Adrenal gland (tissue), 9 donors: ENCODE measurements at regions not wholly inside any gene's neighbourhood (a gene's known extent, or its start where the extent isn't known, plus 50 kb on each side); places are given as distances from the start of the nearest gene placed in this dataset.

Source experiments
- DNase-seq, 7 donors: peaks; one replicate each; pipeline ENCODE4 v3.0.0-alpha.2; 2019 to 2020
- H3K27ac ChIP-seq, 5 donors: fragments of 200-600 bp; sonication (generic) in 4 of 5; 1 replicate in 3 of 5; 2 replicates in 2 of 5; pipeline versions ENCODE4 v1.5.1 to v1.8.0; 2016 to 2020; ENCODE audit warnings: mild to moderate bottlenecking in 1 of 5
- H3K27me3 ChIP-seq: fragments of 200-600 bp; 2 replicates; pipeline ENCODE4 v1.8.0; 2021
- H3K36me3 ChIP-seq, 2 donors: fragments of 200-600 bp; replicated peaks in 1 of 2; 1 replicate in 1 of 2; 2 replicates in 1 of 2; pipeline versions ENCODE4 v1.5.1 to v1.8.0; 2018 to 2022
- H3K4me1 ChIP-seq, 2 donors: fragments of 200-600 bp; replicated peaks in 1 of 2; 1 replicate in 1 of 2; 2 replicates in 1 of 2; pipeline versions ENCODE4 v1.5.1 to v1.8.0; 2018 to 2021
- H3K4me3 ChIP-seq, 4 donors: fragments of 200-600 bp; sonication (generic) in 3 of 4; one replicate each; pipeline ENCODE4 v1.5.1; 2016 to 2018
- H3K9me3 ChIP-seq, 3 donors: fragments of 200-600 bp; sonication (generic) in 1 of 3; replicated peaks in 1 of 3; 1 replicate in 2 of 3; 2 replicates in 1 of 3; pipeline versions ENCODE4 v1.5.1 to v1.8.0; 2016 to 2021
- POLR2A ChIP-seq, 2 donors: fragments of 450-650 bp; IDR thresholded peaks; one replicate each; pipeline ENCODE4 v1.6.1; 2017; ENCODE audit warnings: antibody characterized with exemption in 2 of 2, mild to moderate bottlenecking in 2 of 2, moderate library complexity in 1 of 2
- WGBS, 4 donors: extraction: QIAGEN DNeasy Blood & Tissue Kit in 2 of 4; methylation state at CpG; one replicate each; pipeline versions ENCODE4 v1.1.5 to v1.1.7; 2013 to 2017; 5-methylcytosine and 5-hydroxymethylcytosine counted together
- intact Hi-C, 2 donors: fragments of 100-400 bp; cut with DNase I; formaldehyde crosslinking; loops; one replicate each; pipeline versions ENCODE4 v1.14.1 to v1.15.0; 2022 to 2023
- TF ChIP-seq, protein P1 (sequence below), 6 experiments: fragments of 450-650 bp in 4 of 6; fragments of 200-600 bp in 2 of 6; sonication (generic) in 1 of 6; IDR thresholded peaks; 1 replicate in 5 of 6; 2 replicates in 1 of 6; pipeline versions ENCODE4 v1.5.1 to v1.8.0; 2016 to 2021; ENCODE audit warnings: antibody characterized with exemption in 6 of 6, mild to moderate bottlenecking in 2 of 6, moderate library complexity in 1 of 6
- donor health status: healthy with polysubstance abuse.
- donor health status: Bipolar disorder and iron deficiency.
- donor health status: DM: yes; HTN: yes; CAD: no.
- donor health status: DM: no; HTN: no; CAD: no.
- donor health status: DM: no; HTN: no; CAD: no.

DNA sequence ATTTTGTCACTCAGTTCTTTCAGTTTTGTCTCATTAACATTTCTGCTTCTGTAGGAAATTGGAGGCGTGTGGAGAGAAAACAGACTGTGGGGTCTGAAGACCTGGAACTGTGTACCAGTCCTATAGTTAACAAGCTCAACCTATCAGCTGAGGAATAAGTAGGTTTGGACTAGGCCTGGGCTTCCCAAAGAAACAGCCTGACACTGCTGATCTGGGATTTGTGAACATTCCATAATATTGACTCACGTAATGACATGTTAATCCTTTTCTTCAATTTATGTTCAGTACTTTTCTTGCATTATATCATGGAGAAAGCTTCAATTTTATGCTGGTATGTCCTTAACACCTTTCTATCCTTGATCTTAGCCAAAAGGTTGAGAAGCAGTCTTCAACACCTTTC lies 181.6 kb upstream of the RORA start:
- H3K27me3 ChIP-seq: no peaks in the 10 kb centered on the region
- no peaks in the 10 kb centered on the region for H3K36me3 ChIP-seq
- H3K27ac ChIP-seq: no peak overlapping the region
- no peak for TF ChIP-seq POLR2A (IDR thresholded peaks at IDR 0.05)
- TF ChIP-seq, protein P1, sequence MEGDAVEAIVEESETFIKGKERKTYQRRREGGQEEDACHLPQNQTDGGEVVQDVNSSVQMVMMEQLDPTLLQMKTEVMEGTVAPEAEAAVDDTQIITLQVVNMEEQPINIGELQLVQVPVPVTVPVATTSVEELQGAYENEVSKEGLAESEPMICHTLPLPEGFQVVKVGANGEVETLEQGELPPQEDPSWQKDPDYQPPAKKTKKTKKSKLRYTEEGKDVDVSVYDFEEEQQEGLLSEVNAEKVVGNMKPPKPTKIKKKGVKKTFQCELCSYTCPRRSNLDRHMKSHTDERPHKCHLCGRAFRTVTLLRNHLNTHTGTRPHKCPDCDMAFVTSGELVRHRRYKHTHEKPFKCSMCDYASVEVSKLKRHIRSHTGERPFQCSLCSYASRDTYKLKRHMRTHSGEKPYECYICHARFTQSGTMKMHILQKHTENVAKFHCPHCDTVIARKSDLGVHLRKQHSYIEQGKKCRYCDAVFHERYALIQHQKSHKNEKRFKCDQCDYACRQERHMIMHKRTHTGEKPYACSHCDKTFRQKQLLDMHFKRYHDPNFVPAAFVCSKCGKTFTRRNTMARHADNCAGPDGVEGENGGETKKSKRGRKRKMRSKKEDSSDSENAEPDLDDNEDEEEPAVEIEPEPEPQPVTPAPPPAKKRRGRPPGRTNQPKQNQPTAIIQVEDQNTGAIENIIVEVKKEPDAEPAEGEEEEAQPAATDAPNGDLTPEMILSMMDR (IDR thresholded peaks at IDR 0.05): no peak
- no peak for DNase-seq
- intact Hi-C loops: no loop called here
- H3K4me3 ChIP-seq: no peak overlapping the region
- H3K9me3 ChIP-seq: no peaks in the 10 kb centered on the region
- WGBS, 4 donors: 82 to 90% (median 87%) methylated on average over 2 of the region's 2 CpGs
- H3K4me1 ChIP-seq: no peaks in the 10 kb centered on the region

DNA sequence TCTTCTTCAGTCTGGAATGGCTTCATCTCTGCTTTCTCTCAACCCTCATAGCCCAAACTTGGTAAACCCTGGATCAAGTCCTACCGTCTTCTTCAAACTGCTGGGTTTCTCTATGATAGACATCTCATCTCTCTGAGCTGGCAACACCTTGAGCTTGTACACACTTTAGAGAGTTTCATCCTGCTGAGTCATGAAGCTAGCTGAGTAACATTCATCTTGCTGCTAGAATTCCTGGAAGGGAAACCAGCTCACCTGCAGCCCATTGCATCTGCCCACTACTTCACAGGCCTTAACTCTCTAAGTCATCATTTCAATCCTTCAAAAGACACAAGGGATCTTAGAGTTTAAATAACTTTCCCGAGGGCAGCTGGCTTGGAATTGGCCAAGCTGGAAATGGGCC lies 175.5 kb upstream of the RORA start:
- Histone ChIP-seq H3K27ac (no peak overlapping the region), H3K4me3 (no peak overlapping the region), H3K4me1 (no peaks in the 10 kb centered on the region), H3K36me3 (no peaks in the 10 kb centered on the region), H3K9me3 (no peaks in the 10 kb centered on the region), H3K27me3 (no peaks in the 10 kb centered on the region)
- 83 to 92% (median 89%) methylated on average over 2 of the region's 2 CpGs for WGBS, 4 donors
- DNase-seq: no peak
- TF ChIP-seq, protein P1 (IDR thresholded peaks at IDR 0.05): no peak
- TF ChIP-seq POLR2A (IDR thresholded peaks at IDR 0.05): no peak
- intact Hi-C loops: no loop called here

DNA sequence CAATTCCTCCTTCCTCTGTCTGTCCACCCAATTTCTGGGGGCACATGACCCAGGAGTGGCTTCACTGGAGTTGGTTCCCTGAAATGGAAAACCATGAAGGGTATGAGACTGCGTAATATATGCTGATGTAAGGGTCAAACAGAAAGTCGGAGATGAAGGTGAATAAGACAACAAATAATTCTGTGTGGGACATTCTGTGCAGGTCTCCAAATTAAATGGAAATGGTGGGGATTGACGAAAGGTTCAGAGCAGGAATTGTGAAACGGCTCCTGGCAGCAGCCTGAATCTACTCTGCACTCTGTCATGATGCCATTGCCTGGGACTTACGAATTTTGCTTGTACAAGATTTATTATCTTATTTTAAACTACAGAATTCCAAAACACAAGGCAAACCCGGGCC lies 174.8 kb upstream of the RORA start:
- H3K4me1 ChIP-seq: no peaks in the 10 kb centered on the region
- DNase-seq: no peak
- 66 to 74% (median 72%) methylated on average over 6 of the region's 6 CpGs for WGBS, 4 donors
- no peaks in the 10 kb centered on the region for H3K27me3 ChIP-seq
- H3K27ac ChIP-seq: no peak overlapping the region
- H3K4me3 ChIP-seq: no peak overlapping the region
- TF ChIP-seq, protein P1 (IDR thresholded peaks at IDR 0.05): no peak
- no peaks in the 10 kb centered on the region for H3K9me3 ChIP-seq
- no peaks in the 10 kb centered on the region for H3K36me3 ChIP-seq
- intact Hi-C loops: no loop called here

DNA sequence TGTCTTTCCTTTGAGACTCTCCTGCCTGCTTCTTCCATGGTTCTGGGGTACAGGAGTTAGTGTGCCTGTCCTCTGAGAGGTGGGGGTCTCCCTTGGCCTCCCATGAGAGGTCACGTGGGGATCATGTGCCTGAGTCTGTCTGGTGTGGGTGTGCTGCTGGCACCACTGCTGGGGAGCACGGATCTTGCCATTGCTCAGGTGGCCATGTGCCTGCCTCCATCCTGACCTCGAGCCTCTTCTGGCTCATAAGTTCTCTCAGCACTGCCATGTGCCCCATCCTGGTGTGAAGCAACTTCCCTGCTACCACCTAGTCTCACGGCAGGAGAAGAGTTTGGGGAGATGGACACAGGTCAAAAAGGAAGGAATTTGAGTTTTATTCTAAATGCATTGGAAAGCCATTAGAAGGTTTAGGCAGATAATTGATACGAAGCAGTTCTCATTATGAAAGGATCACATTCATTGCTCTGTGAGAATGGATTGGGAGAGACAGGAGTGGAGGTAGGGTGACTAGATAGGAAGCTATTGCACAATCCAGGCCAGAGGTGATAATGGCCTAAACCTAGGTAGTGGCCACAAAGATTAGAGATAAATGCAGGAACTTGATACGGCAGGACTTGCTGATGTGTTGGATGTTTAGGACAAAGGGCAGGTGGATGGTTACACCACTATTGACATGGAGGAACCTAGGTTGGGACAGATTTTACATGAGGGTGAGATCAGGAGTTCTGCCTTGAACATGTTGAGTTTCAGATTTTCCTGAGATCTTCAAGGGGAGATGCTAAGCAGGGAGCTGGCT lies 173.0 kb upstream of the RORA start:
- WGBS, 4 donors: 83 to 90% (median 90%) methylated on average over 5 to 6 of the region's 6 CpGs
- intact Hi-C loops: no loop called here
- H3K4me3 ChIP-seq: no peak overlapping the region
- H3K4me1 ChIP-seq: no peaks in the 10 kb centered on the region
- no peaks in the 10 kb centered on the region for H3K27me3 ChIP-seq
- no peak for TF ChIP-seq POLR2A (IDR thresholded peaks at IDR 0.05)
- TF ChIP-seq, protein P1 (IDR thresholded peaks at IDR 0.05): no peak
- no peaks in the 10 kb centered on the region for H3K36me3 ChIP-seq
- H3K9me3 ChIP-seq: no peaks in the 10 kb centered on the region
- no peak overlapping the region for H3K27ac ChIP-seq
- no peak for DNase-seq
